CD14-positive monocyte (primary cell): ENCODE measurements at regions not wholly inside any gene's neighbourhood (a gene's known extent, or its start where the extent isn't known, plus 50 kb on each side); places are given as distances from the start of the nearest gene placed in this dataset.

Source experiments
- DNase-seq, 3 donors: peaks; one replicate each; pipeline ENCODE4 v3.0.0-alpha.2; 2011 to 2022
- H2AFZ ChIP-seq: 2 replicates; pipeline ENCODE4 v1.6.0; 2012; ENCODE audit warnings: mild to moderate bottlenecking, low read depth, low read length, inconsistent platforms; ENCODE audit not compliant: insufficient read depth, poor library complexity, severe bottlenecking
- H3K27ac ChIP-seq, 2 donors: 1 replicate in 1 of 2; 2 replicates in 1 of 2; pipeline ENCODE4 v1.5.1; 2012 to 2013; ENCODE audit warnings: low read length in 2 of 2, control low read depth in 1 of 2, inconsistent platforms in 1 of 2, low read depth in 1 of 2, mild to moderate bottlenecking in 1 of 2
- H3K27me3 ChIP-seq, 2 donors: one replicate each; pipeline versions ENCODE4 v1.6.0 to v1.6.1; 2011 to 2013; ENCODE audit warnings: low read length in 2 of 2; ENCODE audit not compliant: control insufficient read depth in 2 of 2, insufficient read depth in 2 of 2
- H3K36me3 ChIP-seq, 2 donors: replicated peaks in 1 of 2; 1 replicate in 1 of 2; 2 replicates in 1 of 2; pipeline versions ENCODE4 v1.5.1 to v1.6.1; 2012 to 2013; ENCODE audit warnings: low read length in 2 of 2, control low read depth in 1 of 2, inconsistent platforms in 1 of 2, mild to moderate bottlenecking in 1 of 2; ENCODE audit not compliant: insufficient read depth in 2 of 2, control insufficient read depth in 1 of 2
- H3K4me1 ChIP-seq, 2 donors: 1 replicate in 1 of 2; 2 replicates in 1 of 2; pipeline versions ENCODE4 v1.5.1 to v1.6.1; 2012 to 2013; ENCODE audit warnings: low read length in 2 of 2, control low read depth in 1 of 2, inconsistent platforms in 1 of 2, mild to moderate bottlenecking in 1 of 2, moderate library complexity in 1 of 2; ENCODE audit not compliant: insufficient read depth in 2 of 2, control insufficient read depth in 1 of 2
- H3K4me2 ChIP-seq: replicated peaks from 2 replicates; pipeline ENCODE3; 2012; ENCODE audit warnings: low read length, moderate library complexity, mild to moderate bottlenecking; ENCODE audit not compliant: poor library complexity, severe bottlenecking; ENCODE audit errors: extremely low read depth
- H3K4me3 ChIP-seq, 3 experiments: fragments of 200-600 bp in 1 of 3; sonication (generic) in 1 of 3; replicated peaks in 1 of 3; 1 replicate in 2 of 3; 2 replicates in 1 of 3; pipeline ENCODE4 v1.5.1; 2011 to 2013; ENCODE audit warnings: low read length in 3 of 3, mild to moderate bottlenecking in 3 of 3, control low read depth in 2 of 3, low read depth in 2 of 3, inconsistent platforms in 1 of 3, moderate library complexity in 1 of 3
- H3K79me2 ChIP-seq: 2 replicates; pipeline ENCODE4 v1.6.0; 2012; ENCODE audit warnings: mild to moderate bottlenecking, control low read depth, inconsistent platforms, low read length, moderate library complexity; ENCODE audit not compliant: insufficient read depth
- H3K9ac ChIP-seq: 2 replicates; pipeline ENCODE4 v1.6.0; 2017; ENCODE audit warnings: low read length, mild to moderate bottlenecking; ENCODE audit not compliant: insufficient read depth, poor library complexity, severe bottlenecking
- H3K9me3 ChIP-seq, 2 donors: replicated peaks in 1 of 2; 1 replicate in 1 of 2; 2 replicates in 1 of 2; pipeline versions ENCODE4 v1.5.1 to v1.6.1; 2012 to 2013; ENCODE audit warnings: low read length in 2 of 2, control low read depth in 1 of 2; ENCODE audit not compliant: control insufficient read depth in 1 of 2, insufficient read depth in 1 of 2
- H4K20me1 ChIP-seq: 2 replicates; pipeline ENCODE4 v1.6.0; 2012; ENCODE audit warnings: mild to moderate bottlenecking, low read length, control low read depth, moderate library complexity; ENCODE audit not compliant: insufficient read depth
- H3K27ac Mint-ChIP-seq, 7 donors: one replicate each; pipeline ENCODE4 v1.8.0; 2020; ENCODE audit warnings: mild to moderate bottlenecking in 7 of 7, mixed read lengths in 7 of 7, moderate library complexity in 6 of 7, inconsistent platforms in 2 of 7
- H3K27me3 Mint-ChIP-seq, 3 donors: one replicate each; pipeline ENCODE4 v1.8.0; 2021 to 2022; ENCODE audit warnings: low read depth in 3 of 3, mild to moderate bottlenecking in 3 of 3, mixed read lengths in 3 of 3, moderate library complexity in 3 of 3, inconsistent platforms in 1 of 3
- H3K36me3 Mint-ChIP-seq, 2 donors: one replicate each; pipeline ENCODE4 v1.8.0; 2020; ENCODE audit warnings: mixed read lengths in 2 of 2, inconsistent platforms in 1 of 2, mild to moderate bottlenecking in 1 of 2
- H3K4me1 Mint-ChIP-seq: one replicate; pipeline ENCODE4 v1.8.0; 2020; ENCODE audit warnings: mild to moderate bottlenecking, mixed read lengths
- H3K4me3 Mint-ChIP-seq, 2 donors: one replicate each; pipeline ENCODE4 v1.8.0; 2020; ENCODE audit warnings: mild to moderate bottlenecking in 2 of 2, mixed read lengths in 2 of 2, moderate library complexity in 1 of 2
- H3K9me3 Mint-ChIP-seq, 7 donors: one replicate each; pipeline ENCODE4 v1.8.0; 2020 to 2022; ENCODE audit warnings: mixed read lengths in 7 of 7, mild to moderate bottlenecking in 6 of 7, moderate library complexity in 6 of 7, inconsistent platforms in 2 of 7
- WGBS: methylation state at CpG from one replicate; pipeline ENCODE4 v1.1.5; 2013; ENCODE audit warnings: missing lambda C conversion rate; ENCODE audit not compliant: insufficient coverage; 5-methylcytosine and 5-hydroxymethylcytosine counted together
- intact Hi-C, 2 donors: fragments of 100-400 bp; cut with micrococcal nuclease; formaldehyde crosslinking; loops; one replicate each; pipeline versions ENCODE4 v1.15.0 to v1.15.1; 2023
- TF ChIP-seq, protein P1 (sequence below): fragments of 200-600 bp; IDR thresholded peaks from one replicate; pipeline ENCODE4 v1.8.0; 2022; ENCODE audit warnings: antibody characterized with exemption, mild to moderate bottlenecking

DNA sequence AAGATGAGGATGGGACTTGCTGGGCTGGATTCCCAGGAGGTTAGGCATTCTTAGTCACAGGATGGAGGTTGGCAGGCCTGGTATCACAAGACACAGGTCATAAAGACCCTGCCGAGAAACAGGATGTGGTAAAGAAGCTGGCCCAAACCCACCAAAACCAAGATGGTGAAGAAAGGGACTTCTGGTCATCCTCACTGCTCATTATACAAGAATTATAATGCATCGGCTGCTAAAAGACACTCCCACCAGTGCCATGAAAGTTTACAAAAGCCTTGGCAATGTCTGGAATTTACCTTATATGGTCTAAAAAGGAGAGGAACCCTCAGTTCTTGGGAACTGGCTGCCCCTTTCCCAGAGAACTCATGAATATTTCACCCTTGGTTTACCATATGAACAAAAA lies 345.5 kb upstream of the POM121L12 start:
- Mint-ChIP-seq H3K4me3 (no peak overlapping the region), H3K36me3 (no peaks in the 10 kb centered on the region), H3K27ac (no peak overlapping the region), H3K9me3 (peaks cover 4 to 10% (median 7%) of the 10 kb centered on the region in 7 donors), H3K27me3 (no peaks in the 10 kb centered on the region), H3K4me1 (no peaks in the 10 kb centered on the region)
- Histone ChIP-seq H3K27me3 (no peaks in the 10 kb centered on the region), H3K27ac (no peak overlapping the region), H3K4me1 (no peaks in the 10 kb centered on the region), H3K9ac (no peak overlapping the region), H3K9me3 (peaks cover 0 to 13% of the 10 kb centered on the region in 2 donors), H3K4me3 (no peak overlapping the region), H3K36me3 (no peaks in the 10 kb centered on the region), H3K79me2 (no peaks in the 10 kb centered on the region), H2AFZ (no peak overlapping the region), H3K4me2 (no peak overlapping the region), H4K20me1 (no peaks in the 10 kb centered on the region)
- WGBS = no CpG with 5 or more reads among the region's 2 CpGs
- intact Hi-C loops = no loop called here
- DNase-seq = no peak
- TF ChIP-seq, protein P1, sequence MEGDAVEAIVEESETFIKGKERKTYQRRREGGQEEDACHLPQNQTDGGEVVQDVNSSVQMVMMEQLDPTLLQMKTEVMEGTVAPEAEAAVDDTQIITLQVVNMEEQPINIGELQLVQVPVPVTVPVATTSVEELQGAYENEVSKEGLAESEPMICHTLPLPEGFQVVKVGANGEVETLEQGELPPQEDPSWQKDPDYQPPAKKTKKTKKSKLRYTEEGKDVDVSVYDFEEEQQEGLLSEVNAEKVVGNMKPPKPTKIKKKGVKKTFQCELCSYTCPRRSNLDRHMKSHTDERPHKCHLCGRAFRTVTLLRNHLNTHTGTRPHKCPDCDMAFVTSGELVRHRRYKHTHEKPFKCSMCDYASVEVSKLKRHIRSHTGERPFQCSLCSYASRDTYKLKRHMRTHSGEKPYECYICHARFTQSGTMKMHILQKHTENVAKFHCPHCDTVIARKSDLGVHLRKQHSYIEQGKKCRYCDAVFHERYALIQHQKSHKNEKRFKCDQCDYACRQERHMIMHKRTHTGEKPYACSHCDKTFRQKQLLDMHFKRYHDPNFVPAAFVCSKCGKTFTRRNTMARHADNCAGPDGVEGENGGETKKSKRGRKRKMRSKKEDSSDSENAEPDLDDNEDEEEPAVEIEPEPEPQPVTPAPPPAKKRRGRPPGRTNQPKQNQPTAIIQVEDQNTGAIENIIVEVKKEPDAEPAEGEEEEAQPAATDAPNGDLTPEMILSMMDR = no peak

DNA sequence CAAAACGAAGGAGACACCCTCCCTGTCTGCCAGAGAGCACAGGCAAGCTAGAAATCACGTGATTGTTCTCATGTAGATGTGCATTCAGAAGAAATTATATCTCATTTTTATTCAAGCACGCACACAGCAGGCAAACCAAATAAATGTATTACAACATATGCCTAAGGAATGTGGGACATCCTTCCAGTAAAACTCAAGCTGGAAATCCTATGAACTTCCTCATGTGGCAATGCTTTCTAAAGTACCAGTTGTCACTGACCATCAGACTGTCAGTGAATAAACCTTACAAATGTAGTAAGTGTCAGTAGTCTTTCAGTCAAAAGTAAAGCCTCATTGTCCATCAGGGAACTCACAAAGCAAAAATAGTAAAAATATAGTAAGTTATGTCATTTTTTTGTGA lies 350.1 kb upstream of the POM121L12 start:
- Mint-ChIP-seq H3K36me3 (no peaks in the 10 kb centered on the region), H3K27ac (no peak overlapping the region), H3K4me3 (no peak overlapping the region), H3K9me3 (peaks cover 5 to 12% (median 7%) of the 10 kb centered on the region in 7 donors), H3K27me3 (peaks cover 0 to 2% (median 1%) of the 10 kb centered on the region in 3 donors), H3K4me1 (no peaks in the 10 kb centered on the region)
- DNase-seq = no peak
- TF ChIP-seq, protein P1 = no peak
- Histone ChIP-seq H3K9me3 (peaks cover 0 to 13% of the 10 kb centered on the region in 2 donors), H2AFZ (no peak overlapping the region), H3K4me3 (no peak overlapping the region), H3K79me2 (no peaks in the 10 kb centered on the region), H3K4me1 (no peaks in the 10 kb centered on the region), H4K20me1 (no peaks in the 10 kb centered on the region), H3K27ac (no peak overlapping the region), H3K27me3 (no peaks in the 10 kb centered on the region), H3K9ac (no peak overlapping the region), H3K36me3 (no peaks in the 10 kb centered on the region), H3K4me2 (no peak overlapping the region)
- WGBS = no CpG with 5 or more reads among the region's 3 CpGs
- intact Hi-C loops = no loop called here
